SU-DHL-6 (cell line): ENCODE measurements at regions not wholly inside any gene's neighbourhood (a gene's known extent, or its start where the extent isn't known, plus 50 kb on each side); places are given as distances from the start of the nearest gene placed in this dataset.

ENCODE experiments used
- EZH2phosphoT487 ChIP-seq: fragments of 200-600 bp; sonication (generic), shearing (Covaris generic); conservative IDR thresholded peaks from 2 replicates; pipeline ENCODE4 v1.6.1; 2018; ENCODE audit warnings: mild to moderate bottlenecking, antibody characterized with exemption, low read length, moderate library complexity, mixed read lengths
- TF ChIP-seq, protein P1 (sequence below): fragments of 200-600 bp; sonication (generic); IDR thresholded peaks from one replicate; pipeline ENCODE4 v1.5.1; 2017; ENCODE audit warnings: antibody characterized with exemption, mild to moderate bottlenecking, low read length, moderate library complexity; ENCODE audit not compliant: insufficient read depth, poor library complexity, severe bottlenecking

DNA sequence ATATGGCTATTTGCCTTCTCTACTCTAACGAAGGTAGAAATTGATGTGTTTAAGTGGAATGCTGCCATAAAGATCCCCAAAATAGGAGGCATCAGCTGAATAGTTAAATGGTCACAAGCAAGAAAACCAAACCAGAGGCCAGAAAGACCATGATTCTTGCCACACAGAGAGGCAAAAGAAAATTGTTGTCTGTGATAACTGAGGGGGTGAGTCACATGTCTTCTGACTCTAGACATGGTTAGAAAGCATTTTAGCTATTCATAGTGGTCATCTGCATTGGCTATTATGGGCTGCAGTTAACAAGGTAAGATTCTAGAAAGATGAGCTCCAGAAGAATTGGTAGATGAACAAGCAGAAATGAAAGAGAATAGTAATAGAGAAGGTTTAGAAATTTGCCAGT, 361.4 kb upstream of the NPSR1 start:
- TF ChIP-seq, protein P1, sequence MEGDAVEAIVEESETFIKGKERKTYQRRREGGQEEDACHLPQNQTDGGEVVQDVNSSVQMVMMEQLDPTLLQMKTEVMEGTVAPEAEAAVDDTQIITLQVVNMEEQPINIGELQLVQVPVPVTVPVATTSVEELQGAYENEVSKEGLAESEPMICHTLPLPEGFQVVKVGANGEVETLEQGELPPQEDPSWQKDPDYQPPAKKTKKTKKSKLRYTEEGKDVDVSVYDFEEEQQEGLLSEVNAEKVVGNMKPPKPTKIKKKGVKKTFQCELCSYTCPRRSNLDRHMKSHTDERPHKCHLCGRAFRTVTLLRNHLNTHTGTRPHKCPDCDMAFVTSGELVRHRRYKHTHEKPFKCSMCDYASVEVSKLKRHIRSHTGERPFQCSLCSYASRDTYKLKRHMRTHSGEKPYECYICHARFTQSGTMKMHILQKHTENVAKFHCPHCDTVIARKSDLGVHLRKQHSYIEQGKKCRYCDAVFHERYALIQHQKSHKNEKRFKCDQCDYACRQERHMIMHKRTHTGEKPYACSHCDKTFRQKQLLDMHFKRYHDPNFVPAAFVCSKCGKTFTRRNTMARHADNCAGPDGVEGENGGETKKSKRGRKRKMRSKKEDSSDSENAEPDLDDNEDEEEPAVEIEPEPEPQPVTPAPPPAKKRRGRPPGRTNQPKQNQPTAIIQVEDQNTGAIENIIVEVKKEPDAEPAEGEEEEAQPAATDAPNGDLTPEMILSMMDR = no peak
- no peak for TF ChIP-seq EZH2phosphoT487
